ENCODE measurements at regions not wholly inside any gene's neighbourhood (a gene's known extent, or its start where the extent isn't known, plus 50 kb on each side); places are given as distances from the start of the nearest gene placed in this dataset.
A peak's percentile ranks its signal among the peaks of the same experiment; 100 is the strongest.

DNA sequence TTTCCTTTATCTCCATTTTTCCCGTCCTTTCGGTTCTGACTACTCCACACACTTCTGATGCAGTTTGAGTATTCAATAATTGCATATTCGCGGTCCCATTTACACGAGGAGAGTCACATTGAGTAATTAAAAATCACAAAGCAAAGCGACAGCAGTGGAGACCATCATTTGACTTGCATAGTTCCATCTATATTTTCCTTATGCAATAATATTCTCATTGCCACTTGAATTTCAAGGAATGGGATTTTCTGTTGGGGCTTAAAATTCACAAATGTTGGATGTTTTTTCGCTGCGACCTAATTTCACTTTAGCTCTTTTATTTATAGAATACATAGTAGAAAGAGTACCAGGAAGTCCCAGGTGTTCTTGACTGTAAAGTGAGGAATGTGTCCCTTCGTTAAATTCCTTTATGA, 186.8 kb downstream of the ZEB2 start:
- no peak for DNase-seq (ENCODE audit: low spot score)

DNA sequence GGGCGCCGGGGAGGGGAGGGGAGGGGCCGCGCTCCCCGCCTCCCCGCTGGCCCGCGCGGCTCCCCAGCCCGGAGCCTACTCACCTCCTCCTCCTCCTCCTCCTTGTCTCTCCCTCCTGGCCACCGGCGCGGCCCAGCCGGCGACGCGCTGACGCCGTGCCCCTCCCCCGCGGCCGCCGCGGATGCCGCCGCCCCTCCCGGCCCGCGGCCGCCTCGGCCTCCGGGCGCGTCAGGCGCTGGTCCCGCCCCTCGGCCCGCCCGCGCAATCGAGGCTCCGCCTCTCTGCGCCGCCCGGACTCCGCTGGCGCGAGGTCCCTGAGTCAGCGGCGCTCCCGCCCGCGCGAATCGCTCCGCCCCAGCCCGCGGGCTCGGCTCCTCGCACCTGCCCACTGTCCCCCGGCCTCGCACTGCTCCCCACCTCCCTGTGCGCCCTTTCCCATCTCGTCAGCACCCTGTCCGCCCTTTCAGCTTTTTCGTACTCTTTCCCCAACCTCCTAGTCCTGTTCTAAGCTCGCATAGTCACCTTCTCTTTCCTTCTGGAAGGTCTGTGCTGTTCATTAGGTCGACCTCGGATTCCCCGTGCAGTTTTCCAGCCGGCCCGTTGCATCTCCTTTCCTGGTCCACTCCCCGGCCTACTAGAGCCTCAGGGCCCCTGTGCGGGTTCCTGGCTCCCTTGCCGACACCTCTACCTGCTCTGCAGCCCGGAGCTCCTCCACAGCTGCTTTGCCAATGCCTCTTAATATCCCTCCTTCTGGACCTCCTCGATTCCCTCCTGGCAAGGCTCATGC, 187.4 kb downstream of the ZEB2 start:
- peak; percentile 79 for DNase-seq (ENCODE audit: low spot score)

DNA sequence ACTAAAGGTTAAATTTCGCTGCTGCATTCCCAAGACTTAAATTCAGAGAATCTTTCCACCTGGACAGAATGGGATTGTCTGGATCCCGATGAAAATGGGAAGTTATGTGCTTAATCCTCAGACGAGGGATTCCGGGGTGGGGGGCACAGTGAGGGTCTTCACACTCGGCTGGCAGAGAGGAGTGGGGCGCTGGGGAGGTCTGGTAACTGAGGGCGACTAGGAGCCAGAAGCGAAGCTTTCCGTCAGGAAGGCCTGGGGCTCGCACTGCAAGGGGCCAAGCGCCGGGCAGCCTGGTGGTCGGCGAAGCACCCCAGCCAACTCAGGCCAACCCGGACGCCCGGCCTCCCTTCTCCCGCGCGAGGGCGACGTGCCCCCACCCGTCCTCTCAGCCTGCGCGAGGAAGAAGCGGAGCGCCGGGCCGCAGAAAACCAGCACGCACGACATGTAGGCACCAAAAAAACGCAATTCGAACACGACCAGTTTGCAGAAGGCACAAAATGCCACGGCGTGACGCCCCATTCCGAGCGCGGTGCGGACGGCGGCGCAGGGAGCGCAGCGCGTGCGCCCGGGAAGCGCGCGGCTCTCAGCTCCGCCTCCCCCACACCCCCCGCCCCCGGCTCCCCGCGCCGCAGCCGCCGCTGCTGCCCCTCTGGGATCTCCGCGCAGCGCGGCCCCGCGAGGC, 188.1 kb downstream of the ZEB2 start:
- DNase-seq (ENCODE audit: low spot score), result peak; percentile 1

DNA sequence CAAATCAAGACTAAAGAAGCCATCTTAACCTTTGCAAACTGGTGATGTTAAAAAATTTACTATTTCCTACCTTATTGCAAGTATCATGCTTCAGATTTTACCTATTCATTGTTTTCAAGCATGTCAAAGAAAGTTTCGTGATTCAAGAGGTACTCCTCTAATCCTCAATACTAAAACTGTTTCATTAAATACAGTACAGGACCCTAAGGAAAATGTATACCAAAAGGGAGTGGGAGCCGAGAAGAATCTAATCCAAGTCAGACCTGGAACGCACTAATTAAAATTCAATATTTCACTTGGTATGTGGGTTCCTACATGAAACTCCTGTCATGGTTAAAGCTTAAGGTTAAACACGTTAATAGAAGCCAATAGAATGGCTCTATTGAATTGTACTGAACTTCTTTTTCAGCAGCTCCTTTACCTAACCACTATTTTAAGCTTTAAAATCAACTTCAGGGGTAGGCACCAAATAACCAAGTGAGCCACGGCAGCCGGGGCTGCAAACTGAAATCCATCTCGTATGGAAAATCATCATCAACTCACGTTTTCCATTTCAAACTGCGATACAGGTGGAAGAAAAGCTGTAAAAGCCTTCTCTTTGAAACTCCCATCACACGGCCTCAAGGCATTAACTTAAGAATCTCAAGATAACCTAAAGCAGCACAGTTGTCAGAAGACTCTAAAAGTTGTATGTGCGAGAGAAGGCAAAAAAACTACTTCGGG, 188.8 kb downstream of the ZEB2 start:
- DNase-seq (ENCODE audit: low spot score), result peak; percentile 5

DNA sequence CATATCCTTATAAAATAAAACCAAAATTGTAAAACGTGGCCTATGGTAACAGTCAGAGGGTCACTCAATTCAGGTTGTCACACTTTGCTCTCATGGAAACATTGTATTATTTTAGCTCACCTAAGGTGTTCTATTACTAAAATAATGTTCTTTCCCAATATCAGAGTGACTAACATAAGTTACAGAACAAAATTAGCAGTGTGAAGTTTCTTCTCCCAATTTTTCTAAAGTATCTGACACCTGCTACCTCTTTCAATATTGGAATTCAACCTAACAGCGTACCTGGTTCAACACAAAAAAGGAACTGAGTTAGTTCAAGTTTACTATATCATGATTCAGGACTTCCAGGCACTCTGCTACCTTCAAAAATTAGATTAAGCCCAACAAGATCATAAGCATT, 190.4 kb downstream of the ZEB2 start:
- no peak for DNase-seq (ENCODE audit: low spot score)

DNA sequence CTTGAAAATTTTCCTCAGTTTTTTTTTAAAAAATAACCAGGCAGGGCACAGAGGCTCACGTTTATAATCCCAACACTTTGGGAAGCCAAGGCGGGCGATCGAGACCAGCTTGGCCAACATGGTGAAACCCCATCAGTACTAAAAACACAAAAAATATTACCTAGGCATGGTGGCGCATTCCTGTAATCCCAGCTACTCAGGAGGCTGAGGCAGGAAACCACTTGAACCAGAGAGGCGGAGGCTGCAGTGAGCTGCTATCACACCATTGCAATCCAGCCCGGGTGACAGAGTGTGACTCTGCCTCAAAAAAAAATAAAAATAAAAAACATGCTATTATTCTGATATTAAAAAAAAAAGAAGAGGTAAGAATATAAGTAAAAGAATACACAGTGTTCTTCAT, 191.0 kb downstream of the ZEB2 start:
- DNase-seq (ENCODE audit: low spot score), result no peak

DNA sequence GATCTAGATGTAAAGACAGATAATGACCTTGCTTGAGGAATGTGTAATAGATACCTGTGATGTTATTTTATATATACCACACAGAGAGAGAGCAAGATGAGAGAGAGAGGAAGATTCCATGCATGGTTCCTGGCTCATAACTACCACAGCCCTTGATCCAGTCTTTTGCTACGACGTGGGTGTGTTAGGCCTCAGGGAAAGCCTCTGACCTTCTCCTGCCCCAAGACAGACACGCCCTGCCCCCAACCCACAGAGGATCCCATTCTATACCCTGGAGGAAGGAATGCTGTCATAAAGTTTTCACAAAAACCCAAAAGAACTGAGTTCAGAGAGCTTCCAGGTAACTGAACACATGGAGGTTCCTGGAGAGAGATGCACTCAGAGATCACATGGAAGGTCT, 193.1 kb downstream of the ZEB2 start:
- DNase-seq (ENCODE audit: low spot score), result no peak

DNA sequence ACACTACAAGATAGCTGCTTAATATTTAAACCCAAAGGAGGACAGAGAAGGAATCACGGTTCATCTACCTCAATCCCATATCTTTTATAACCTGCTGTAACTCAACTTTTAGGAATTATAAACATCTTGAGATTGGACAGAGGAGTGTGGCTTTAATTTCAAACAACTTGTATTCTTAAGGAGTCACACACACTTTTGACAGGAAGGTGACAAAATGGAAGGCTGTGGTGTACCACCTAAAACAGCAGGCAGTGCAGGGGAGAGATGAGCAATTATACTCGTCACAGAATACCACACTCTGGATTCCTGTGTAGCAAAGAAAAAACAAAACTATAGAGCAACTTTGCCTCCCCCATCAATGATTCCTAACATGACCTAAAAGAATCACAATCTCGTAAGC, 194.8 kb downstream of the ZEB2 start:
- DNase-seq (ENCODE audit: low spot score), result no peak

DNA sequence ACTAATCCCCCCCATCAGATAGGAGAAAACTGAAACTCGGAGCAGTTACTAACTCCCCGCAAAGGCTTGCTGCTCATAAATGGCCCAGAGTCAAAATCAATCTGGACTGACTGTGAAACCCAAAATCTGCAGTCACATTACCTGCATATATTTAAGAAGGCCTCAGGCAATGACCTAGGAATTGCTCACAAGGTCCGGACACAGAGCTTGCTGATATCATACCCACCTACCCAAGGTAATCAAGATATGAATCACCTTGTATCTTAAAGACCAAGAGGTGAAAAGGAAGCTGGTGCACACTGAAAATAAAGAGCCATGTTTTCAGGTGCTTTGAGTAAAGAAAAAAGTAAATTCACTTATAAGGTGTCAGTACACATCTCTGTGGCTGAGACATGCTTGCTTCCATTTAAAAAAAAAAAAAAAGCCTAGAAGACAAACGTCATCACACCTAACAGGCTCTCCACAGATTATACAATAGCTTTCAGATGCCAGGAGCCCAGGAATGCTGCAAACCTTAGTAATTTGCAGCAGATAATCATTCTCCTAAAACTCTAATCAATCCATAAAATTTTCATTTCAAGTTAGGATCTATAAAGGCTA, 195.4 kb downstream of the ZEB2 start:
- no peak for DNase-seq (ENCODE audit: low spot score)

DNA sequence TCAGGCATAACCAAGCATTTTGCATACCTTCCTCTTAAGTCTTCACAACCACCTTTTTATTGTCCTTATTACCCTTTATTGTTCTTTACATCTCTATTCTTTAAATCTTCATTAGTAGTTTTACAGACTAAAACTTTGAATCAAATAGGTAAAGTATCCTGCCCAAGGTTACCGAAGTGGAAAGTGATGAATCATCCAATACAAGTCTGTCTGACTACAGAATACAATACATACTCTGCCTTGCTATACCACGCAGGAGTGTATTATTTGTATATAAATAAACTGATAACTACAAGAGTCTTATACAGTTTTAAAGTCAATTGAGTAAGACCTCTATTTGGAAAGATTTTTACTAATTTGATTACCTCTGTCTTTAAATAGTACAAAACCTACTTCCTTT, 196.0 kb downstream of the ZEB2 start:
- no peak for DNase-seq (ENCODE audit: low spot score)

DNA sequence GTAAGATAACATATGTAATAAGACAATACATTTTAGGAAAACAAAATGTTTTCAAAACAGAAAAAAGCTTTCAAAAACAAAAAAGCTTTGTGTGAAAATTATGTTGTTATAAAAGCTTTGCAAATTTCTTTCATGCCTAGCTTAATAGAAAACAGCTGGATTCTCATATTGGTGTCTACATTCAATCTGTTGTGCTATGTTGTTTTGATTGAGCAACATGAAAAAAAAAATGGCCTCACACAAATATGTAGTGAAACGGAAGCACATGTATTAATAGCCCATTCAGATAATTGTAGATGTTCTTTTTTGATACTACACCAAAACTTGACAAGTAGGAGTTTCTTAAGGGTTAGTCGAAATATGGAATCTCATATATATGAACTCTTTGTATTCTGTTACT, 197.5 kb downstream of the ZEB2 start:
- no peak for DNase-seq (ENCODE audit: low spot score)

DNA sequence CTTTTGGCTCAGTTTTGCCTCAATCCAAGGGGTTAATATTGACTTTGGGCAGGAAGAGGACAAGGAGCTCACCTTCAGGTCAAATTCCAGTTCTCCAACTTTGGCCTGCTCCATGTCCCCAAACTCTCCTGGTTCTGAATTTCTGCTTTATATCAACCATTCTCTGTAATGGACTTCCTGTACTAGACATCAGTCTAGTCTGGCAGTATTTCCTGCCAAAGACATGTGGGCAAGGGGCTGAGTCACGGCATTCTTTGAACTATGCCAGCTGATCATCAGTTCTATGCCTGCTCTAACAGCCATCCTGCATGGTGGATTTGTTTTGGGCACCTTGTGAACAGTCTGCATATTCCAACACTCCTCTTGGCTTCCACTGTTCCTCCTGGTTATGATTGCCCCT, 199.4 kb downstream of the ZEB2 start:
- no peak for DNase-seq (ENCODE audit: low spot score)

DNA sequence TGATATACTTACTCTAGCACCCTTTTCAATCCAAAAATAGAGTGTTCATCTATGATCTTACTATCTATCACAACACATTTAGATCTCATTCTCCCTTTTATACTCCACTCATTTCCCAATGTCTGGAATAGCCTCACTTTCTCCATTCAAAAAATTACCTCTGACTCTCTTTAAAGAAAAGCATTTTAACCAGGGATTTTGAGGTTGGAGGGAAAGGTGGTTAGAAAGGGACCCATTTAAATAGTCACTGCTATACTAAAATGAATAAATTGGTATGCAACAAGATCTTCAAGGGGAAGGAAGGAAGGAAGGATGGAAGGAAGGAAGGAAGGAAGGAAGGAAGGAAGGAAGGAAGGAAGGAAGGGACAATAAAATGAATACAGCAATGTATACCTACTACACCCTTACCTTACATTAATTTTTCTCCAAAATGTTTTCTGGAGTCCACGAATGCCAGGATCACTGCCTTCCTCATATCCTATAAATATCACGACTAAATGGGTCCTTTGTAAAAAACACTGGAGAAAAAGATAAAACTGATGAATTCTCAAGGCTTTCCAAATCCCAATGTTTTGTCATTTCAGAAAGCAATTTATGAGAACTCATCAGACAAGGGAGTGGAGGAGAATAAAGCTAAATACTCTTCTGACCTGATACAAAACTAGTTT, 202.7 kb downstream of the ZEB2 start:
- DNase-seq (ENCODE audit: low spot score), result no peak

DNA sequence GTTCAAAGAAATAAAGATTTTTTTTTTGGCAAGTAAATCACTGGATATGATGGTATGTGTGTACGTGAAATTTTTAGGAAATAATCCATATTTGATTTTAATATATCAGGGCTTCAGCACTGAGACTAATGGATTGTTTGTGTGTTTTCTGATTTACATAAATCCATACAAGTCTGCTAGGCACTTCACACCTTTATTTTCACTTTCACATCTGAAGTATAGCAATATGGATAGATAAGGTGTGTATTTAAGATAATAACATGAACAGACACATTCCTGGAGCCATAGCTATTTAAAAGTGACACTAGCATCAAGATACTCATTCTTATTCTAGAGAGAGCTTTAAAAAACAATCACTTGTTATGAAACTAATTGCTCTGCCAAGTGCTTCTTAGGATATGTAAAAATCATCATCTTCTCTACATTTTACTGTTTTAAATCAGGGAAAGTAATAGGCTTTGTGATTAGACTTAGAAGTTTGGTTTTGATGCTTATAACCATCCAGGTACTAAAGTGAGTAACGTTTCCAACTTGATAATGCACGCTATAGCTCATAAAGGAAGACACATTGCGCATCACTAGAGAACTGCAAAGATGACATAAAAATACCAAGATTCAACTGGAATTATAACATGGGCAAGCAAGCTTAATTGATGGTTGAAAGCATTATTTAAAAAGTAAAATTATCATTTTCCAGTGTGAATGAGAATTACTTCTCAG, 208.9 kb downstream of the ZEB2 start:
- no peak for DNase-seq (ENCODE audit: low spot score)

DNA sequence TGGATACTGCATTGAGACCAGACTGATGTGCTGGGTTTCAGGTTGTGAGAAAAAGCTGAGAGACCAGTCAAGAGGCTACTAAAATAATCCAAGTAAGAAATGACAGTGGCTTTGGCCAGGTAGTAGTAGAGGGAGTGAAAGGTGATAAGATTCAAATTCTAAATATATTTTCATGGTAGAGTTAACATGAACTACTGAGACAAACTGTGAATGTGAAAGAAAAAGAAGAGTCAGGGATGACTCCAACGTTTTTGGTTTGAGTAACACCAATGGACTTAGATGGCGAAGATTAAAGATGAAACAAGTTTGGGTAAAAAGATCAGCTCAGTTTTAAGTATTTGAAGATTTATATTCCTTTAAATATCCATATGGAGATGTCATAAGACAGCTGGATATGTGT, 209.4 kb downstream of the ZEB2 start:
- no peak for DNase-seq (ENCODE audit: low spot score)

DNA sequence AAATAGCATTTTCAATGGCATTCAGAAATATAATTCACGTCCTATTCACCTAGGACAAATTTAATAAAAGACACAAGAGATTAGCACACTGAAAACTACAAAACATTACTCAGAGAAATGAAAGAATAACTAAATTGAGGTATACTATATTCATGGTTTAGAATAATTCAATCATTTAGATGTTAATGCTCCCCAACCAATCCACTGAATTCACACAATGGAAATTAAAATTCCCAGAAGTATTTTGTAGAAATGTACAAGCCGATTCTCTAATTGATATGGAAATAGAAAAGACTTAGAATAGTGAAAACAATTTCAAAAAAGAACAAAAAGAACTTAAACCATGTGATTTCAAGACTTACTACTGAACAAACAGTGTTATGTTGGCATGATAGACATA, 212.2 kb downstream of the ZEB2 start:
- DNase-seq (ENCODE audit: low spot score), result no peak

DNA sequence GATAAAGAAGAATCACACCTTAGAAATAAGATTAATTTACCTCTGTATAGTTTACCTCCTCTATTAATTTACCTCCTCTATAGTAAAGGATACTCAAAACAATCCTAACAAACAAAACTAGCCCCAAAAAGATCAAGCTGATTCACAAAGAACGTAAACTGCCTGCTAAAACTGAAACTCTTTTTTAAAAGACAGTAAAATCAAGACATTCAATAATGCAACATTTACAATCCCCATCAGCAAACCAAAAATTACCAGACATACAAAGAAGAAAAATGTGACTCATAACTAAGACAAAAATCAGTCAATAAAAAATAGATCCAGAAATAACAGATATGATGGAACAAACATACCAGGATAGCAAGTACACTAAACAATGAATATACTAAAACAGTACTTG, 215.7 kb downstream of the ZEB2 start:
- no peak for DNase-seq (ENCODE audit: low spot score)

DNA sequence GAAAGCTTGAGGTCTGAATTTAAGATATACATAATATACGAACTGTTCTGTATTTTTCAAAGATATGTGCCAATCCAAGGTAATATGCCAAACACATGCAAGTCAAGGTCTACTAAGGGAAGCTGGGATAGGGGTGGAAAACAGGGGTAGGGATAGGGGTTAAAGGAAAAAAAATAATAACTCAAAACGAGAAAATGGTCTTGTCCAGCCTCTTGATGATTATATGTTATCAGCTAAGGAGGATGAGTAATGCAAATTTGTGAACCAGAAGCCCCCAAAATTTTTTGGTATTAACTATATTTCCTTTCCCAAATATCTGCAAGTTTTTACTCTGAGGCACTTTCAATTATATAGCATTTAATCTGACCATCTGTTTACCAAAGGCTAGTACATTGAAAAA, 219.3 kb downstream of the ZEB2 start:
- DNase-seq (ENCODE audit: low spot score), result no peak

DNA sequence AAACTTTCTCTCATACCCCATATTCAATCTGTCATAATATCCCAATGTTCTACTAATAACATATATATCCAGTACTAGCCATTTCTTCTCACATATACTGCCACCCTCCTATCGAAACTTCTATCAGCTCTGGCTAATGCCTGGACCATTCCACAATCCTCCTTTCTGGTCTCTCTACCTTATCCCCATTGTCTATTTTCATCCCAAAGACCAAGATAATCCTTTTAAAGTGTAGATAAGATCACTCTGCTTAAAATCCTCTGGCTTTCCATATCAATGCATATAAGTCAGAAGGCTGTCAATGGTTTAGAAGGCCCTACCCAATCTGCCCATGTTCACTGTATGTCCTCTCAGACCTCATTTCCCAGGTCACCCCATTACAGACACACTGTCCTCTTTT, 229.6 kb downstream of the ZEB2 start:
- peak; percentile 29 for DNase-seq (ENCODE audit: low spot score)

DNA sequence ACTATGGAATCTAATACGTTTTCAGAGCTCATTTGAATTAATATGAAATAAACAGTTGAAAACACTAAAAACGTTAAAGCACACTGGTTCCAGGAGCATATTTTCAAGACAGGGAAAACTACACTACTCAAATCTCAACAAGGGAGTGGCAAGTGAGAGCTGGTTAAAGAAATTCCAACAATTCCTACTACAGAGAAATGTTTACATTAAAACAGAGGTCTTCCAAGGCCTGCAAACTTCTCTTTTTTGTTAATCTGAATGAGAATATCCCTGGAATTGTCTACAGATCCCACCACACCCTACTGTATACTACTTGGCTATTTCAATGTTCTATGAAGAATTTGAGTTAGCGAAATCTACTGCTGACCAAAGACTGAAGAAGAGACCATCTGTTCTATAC, 231.5 kb downstream of the ZEB2 start:
- DNase-seq (ENCODE audit: low spot score), result no peak

DNA sequence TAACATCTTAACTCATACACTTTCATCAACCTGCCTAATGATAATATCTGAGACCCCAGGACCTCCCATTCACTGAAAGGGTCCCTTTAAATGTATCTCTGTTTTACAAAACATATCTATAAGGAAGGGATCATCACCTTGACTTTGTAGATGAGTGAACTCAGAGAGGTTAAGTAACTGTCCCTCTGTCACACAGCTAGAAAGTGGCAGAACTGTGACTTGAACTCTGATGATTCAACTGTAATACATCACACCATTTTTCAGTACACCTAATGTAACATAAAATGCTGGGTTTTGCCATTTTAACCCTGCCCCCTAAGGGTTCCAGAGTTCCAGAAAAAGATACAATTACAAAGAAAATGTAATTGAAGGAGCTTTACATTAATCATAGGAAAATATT, 234.6 kb downstream of the ZEB2 start:
- no peak for DNase-seq (ENCODE audit: low spot score)
